Pancreas (tissue), 10 donors: ENCODE measurements at regions not wholly inside any gene's neighbourhood (a gene's known extent, or its start where the extent isn't known, plus 50 kb on each side); places are given as distances from the start of the nearest gene placed in this dataset.
A peak's percentile ranks its signal among the peaks of the same experiment; 100 is the strongest.
"Not testable (repeated sequence)": the region's sequence is repeated elsewhere in the genome, so short reads cannot be mapped to it uniquely, and the experiment has no call there.

Experiments used
- ATAC-seq, 4 donors: fragments of 200-7000 bp; cut with Tn5 transposase; one replicate each; pipeline versions ENCODE4 v1.8.0 to v1.9.1; 2020; ENCODE audit warnings: mild to moderate bottlenecking in 4 of 4, moderate library complexity in 4 of 4
- DNase-seq, 6 donors: peaks; one replicate each; pipeline ENCODE4 v3.0.0-alpha.2; 2020
- FAIRE-seq: peaks from 2 replicates; lab custom pipeline; 2012; peaks lifted over from hg19 to GRCh38; lab: Jason Lieb, UNC
- H3K27ac ChIP-seq, 4 donors: fragments of 200-600 bp; sonication (generic); 1 replicate in 3 of 4; 2 replicates in 1 of 4; pipeline versions ENCODE4 v1.5.0 to v1.8.0; 2020
- H3K27me3 ChIP-seq, 4 donors: fragments of 200-600 bp; one replicate each; pipeline ENCODE4 v1.8.0; 2021
- H3K36me3 ChIP-seq, 3 donors: fragments of 200-600 bp; sonication (generic) in 1 of 3; one replicate each; pipeline versions ENCODE4 v1.5.0 to v1.8.0; 2020 to 2021
- H3K4me1 ChIP-seq, 3 donors: fragments of 200-600 bp; one replicate each; pipeline ENCODE4 v1.8.0; 2021
- H3K4me3 ChIP-seq, 4 donors: fragments of 200-600 bp; sonication (generic) in 2 of 4; one replicate each; pipeline versions ENCODE4 v1.5.0 to v1.8.0; 2020 to 2021
- H3K9me3 ChIP-seq, 4 donors: fragments of 200-600 bp; one replicate each; pipeline ENCODE4 v1.8.0; 2021
- WGBS, 2 donors: extraction: QIAGEN DNeasy Blood & Tissue Kit; methylation state at CpG; one replicate each; pipeline ENCODE4 v1.1.7; 2013; 5-methylcytosine and 5-hydroxymethylcytosine counted together
- intact Hi-C, 3 donors: fragments of 100-400 bp; cut with DNase I; formaldehyde crosslinking; loops; one replicate each; pipeline versions ENCODE4 v1.11.1 to v1.14.2; 2022
- TF ChIP-seq, protein P1 (sequence below), 4 donors: fragments of 200-600 bp; sonication (generic) in 3 of 4; IDR thresholded peaks; one replicate each; pipeline versions ENCODE4 v1.5.0 to v1.8.0; 2021; ENCODE audit warnings: antibody characterized with exemption in 4 of 4
- donor health status: healthy with polysubstance abuse.
- donor health status: DM: no; HTN: no; CAD: no; lungs with moderate emphysema.
- donor health status: DM: no; HTN: no; CAD: no.
- donor health status: control.
- donor health status: control.
- donor health status: Bipolar disorder and iron deficiency.
- donor health status: DM: yes; HTN: yes; CAD: no.
- donor health status: DM: no; HTN: no; CAD: no.
- donor health status: DM: no; HTN: no; CAD: no.
- donor health status: DM: yes; HTN: yes; CAD: no.

GRCh38 chr11:38824573-38824972, 2226.5 kb upstream of the RAG2 start:
- Histone ChIP-seq H3K4me3 (no peak overlapping the region), H3K4me1 (no peaks in the 10 kb centered on the region), H3K27ac (no peak overlapping the region), H3K36me3 (no peaks in the 10 kb centered on the region), H3K9me3 (no peaks in the 10 kb centered on the region), H3K27me3 (no peaks in the 10 kb centered on the region)
- WGBS, 2 donors = 52 to 61% methylated on average over 3 of the region's 3 CpGs
- FAIRE-seq = no peak
- no peak for DNase-seq
- ATAC-seq = no peak
- intact Hi-C loops = no loop called here
- TF ChIP-seq, protein P1, sequence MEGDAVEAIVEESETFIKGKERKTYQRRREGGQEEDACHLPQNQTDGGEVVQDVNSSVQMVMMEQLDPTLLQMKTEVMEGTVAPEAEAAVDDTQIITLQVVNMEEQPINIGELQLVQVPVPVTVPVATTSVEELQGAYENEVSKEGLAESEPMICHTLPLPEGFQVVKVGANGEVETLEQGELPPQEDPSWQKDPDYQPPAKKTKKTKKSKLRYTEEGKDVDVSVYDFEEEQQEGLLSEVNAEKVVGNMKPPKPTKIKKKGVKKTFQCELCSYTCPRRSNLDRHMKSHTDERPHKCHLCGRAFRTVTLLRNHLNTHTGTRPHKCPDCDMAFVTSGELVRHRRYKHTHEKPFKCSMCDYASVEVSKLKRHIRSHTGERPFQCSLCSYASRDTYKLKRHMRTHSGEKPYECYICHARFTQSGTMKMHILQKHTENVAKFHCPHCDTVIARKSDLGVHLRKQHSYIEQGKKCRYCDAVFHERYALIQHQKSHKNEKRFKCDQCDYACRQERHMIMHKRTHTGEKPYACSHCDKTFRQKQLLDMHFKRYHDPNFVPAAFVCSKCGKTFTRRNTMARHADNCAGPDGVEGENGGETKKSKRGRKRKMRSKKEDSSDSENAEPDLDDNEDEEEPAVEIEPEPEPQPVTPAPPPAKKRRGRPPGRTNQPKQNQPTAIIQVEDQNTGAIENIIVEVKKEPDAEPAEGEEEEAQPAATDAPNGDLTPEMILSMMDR (IDR thresholded peaks at IDR 0.05) = no peak

GRCh38 chr11:38821786-38822185, 2223.8 kb upstream of the RAG2 start:
- intact Hi-C loops, H3K9me3 ChIP-seq, ATAC-seq, FAIRE-seq, H3K27me3 ChIP-seq, H3K4me1 ChIP-seq, H3K36me3 ChIP-seq, H3K4me3 ChIP-seq, H3K27ac ChIP-seq: not testable (repeated sequence)
- DNase-seq = peak in 1 of 6 donors; percentile 27
- 71 to 73% methylated on average over 9 of the region's 9 CpGs for WGBS, 2 donors

GRCh38 chr11:38819981-38820380, 2221.9 kb upstream of the RAG2 start:
- DNase-seq (no peak), FAIRE-seq (no peak), ATAC-seq (no peak)
- no peak overlapping the region for H3K4me3 ChIP-seq
- TF ChIP-seq, protein P1 (IDR thresholded peaks at IDR 0.05) = no peak
- H3K9me3 ChIP-seq = no peaks in the 10 kb centered on the region
- no peaks in the 10 kb centered on the region for H3K27me3 ChIP-seq
- no peaks in the 10 kb centered on the region for H3K36me3 ChIP-seq
- no peak overlapping the region for H3K27ac ChIP-seq
- 54 to 61% methylated on average over 1 of the region's 1 CpG for WGBS, 2 donors
- intact Hi-C loops = no loop called here
- no peaks in the 10 kb centered on the region for H3K4me1 ChIP-seq

DNA sequence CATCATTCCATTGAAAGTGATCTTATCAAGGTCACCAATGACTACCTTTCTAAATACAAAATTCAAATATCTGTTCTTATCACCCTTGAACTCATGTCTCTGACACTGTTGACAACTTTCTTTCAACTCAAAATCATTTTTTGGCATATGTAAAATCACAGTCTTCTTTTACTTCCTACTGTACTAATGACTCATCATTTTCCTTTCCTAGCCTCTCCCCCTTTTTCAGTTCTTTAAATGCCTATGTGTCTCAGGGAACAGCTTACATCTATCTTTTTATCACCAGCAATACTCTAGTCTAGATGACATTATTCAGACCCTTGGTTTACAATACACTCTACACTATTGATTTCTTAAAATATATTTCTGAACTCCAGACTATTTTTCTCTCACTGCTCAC, 2220.7 kb upstream of the RAG2 start:
- Histone ChIP-seq H3K9me3 (no peaks in the 10 kb centered on the region), H3K27ac (no peak overlapping the region), H3K4me3 (no peak overlapping the region), H3K4me1 (no peaks in the 10 kb centered on the region), H3K36me3 (no peaks in the 10 kb centered on the region), H3K27me3 (no peaks in the 10 kb centered on the region)
- intact Hi-C loops = no loop called here
- ATAC-seq (no peak), DNase-seq (no peak), FAIRE-seq (no peak)
- TF ChIP-seq, protein P1 (IDR thresholded peaks at IDR 0.05) = no peak

- ATAC-seq = no peak
- H3K4me3 ChIP-seq = no peak overlapping the region
- TF ChIP-seq, protein P1 (IDR thresholded peaks at IDR 0.05) = no peak
- H3K9me3 ChIP-seq = no peaks in the 10 kb centered on the region
- no peaks in the 10 kb centered on the region for H3K4me1 ChIP-seq
- DNase-seq = no peak
- no peak overlapping the region for H3K27ac ChIP-seq
- intact Hi-C loops = no loop called here
- no peak for FAIRE-seq
- 76 to 78% methylated on average over 4 of the region's 4 CpGs for WGBS, 2 donors
- no peaks in the 10 kb centered on the region for H3K27me3 ChIP-seq
- no peaks in the 10 kb centered on the region for H3K36me3 ChIP-seq
Observed at GRCh38 chr11:38814670-38815069, 2216.6 kb upstream of the RAG2 start.

GRCh38 chr11:38809521-38809920, 2211.5 kb upstream of the RAG2 start:
- no peak for DNase-seq
- 48 to 67% methylated on average over 4 of the region's 4 CpGs for WGBS, 2 donors
- ATAC-seq = no peak
- intact Hi-C loops = no loop called here
- Histone ChIP-seq H3K4me3 (no peak overlapping the region), H3K36me3 (no peaks in the 10 kb centered on the region), H3K9me3 (no peaks in the 10 kb centered on the region), H3K27me3 (no peaks in the 10 kb centered on the region), H3K4me1 (no peaks in the 10 kb centered on the region), H3K27ac (no peak overlapping the region)
- TF ChIP-seq, protein P1 (IDR thresholded peaks at IDR 0.05) = no peak
- FAIRE-seq = no peak
